Hypothalamus (tissue), 51 donors: ENCODE measurements at regions not wholly inside any gene's neighbourhood (a gene's known extent, or its start where the extent isn't known, plus 50 kb on each side); places are given as distances from the start of the nearest gene placed in this dataset.
"Not testable (repeated sequence)": the region's sequence is repeated elsewhere in the genome, so short reads cannot be mapped to it uniquely, and the experiment has no call there.

ENCODE experiments used
- DNase-seq, 51 donors: peaks; one replicate each; lab custom pipeline; 2025; lab: John Stamatoyannopoulos, UW

DNA sequence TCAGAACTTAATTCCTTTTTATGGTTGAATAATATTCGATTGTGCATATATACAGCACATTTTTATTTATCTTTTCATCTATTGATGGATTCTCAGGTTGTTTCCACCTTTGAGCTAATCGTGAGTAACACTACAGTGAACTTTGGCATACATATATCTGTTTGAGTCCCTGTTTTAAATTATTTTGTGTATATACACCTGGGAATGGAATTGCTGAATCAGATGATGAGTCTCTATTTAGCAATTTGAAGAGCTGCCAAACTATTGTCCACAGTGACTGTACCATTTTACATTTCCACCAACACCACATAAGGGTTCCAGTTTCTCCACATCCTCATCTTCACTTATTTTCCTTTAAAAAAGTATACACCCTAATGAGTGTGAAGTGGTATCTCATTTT is 166.2 kb upstream of the FGF13 start:
- DNase-seq: no peak

DNA sequence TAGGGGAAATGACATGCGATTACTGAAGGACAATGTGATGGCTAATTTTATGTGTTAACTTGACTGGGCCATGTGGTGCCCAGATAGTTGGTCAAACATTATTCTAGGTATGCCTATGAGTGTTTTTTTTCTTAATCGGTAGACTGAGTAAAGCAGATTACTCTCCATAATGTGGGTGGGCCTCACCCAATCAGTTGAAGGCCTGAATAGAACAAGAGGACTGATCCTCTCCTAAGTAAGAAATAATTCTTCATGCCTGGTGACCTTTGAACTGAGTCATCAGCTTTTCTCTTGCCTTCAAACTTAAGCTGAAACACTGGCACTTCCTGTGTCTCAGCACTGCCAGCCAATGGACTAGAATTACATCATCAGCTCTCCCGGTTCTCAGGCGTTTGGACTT is 164.0 kb upstream of the FGF13 start:
- DNase-seq: no peak

DNA sequence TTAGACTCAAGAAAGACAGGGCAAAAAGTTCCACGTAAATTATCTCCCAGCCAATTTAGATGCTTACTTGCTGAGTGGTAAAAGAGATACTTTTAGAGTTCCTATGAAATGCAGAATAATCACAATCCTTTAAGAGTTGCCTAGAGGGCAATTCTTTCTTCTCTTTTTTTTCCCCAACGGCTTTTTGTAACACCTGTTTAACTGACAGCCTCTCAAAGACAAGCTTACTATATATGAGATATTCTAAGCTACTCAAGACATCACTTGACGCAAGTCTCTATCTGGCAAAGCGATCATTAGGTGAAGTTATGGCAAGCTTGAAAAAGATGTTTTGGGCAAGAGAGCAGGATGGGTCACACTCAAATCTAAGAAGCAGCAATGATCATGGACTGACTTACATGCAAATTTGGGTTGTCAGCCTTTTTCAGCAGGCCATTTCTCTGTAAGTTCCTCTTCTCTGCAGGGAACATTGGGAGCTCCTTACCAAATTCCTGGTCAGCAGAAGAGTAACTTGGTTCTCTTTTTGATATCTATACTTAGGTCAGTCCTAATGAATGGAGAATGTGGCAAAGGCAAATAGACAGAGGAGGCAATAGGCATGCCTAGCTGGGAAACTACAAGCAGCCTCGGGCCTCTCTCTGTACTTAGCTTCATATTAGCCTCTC is 162.9 kb upstream of the FGF13 start:
- DNase-seq: no peak

DNA sequence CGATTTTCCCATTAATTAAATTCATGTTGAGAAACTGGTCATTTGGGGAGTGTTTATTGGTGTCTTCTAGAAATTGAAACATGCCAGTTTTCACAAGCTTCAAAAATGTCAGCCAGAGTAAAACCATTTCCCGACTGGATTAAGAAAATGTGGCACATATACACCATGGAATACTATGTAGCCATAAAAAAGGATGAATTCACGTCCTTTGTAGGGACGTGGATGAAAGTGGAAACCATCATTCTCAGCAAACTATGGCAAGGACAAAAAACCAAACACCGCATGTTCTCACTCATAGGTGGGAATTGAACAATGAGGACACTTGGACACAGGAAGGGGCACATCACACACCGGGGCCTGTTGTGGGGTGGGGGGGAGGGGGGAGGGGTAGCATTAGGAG is 162.1 kb upstream of the FGF13 start:
- not testable (repeated sequence) for DNase-seq

DNA sequence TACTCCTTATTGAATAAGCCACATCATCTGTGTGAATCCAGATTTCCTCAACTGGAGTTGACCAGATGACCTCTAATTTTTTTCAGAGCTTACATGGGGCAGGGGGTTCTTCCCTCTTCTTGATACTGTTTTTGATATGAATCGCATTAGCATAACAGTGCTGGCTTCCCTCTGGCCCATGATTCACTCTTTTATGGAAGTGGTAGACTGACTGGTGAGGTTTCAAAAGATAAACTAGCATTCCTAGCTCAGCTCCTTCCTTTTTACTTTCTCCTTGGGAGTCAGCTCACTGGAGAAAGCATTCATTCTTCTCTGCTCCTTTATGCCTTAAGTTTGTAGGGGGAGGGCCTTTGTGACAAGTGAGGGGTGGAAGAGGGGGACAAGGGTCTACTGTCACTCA is 161.0 kb upstream of the FGF13 start:
- DNase-seq: no peak

DNA sequence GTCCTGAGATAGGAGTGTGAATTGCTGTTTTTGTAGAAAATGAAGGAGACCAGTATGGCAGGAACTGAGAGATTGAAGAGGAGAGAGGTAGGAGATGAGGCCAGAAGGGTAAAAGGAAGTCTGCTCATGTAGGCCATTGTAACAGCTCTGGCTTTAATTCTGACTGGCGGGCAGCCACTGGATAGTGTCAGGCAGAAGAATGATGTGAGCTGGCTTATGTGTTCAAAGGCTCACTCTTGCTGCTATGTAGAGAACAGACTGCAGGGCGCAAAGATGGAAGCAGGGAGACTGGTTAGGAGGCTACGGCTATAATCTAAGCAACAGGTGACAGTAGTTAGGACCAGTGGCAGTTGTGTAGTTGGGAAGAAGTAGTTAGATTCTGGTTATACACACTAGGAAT is 160.2 kb upstream of the FGF13 start:
- no peak for DNase-seq

DNA sequence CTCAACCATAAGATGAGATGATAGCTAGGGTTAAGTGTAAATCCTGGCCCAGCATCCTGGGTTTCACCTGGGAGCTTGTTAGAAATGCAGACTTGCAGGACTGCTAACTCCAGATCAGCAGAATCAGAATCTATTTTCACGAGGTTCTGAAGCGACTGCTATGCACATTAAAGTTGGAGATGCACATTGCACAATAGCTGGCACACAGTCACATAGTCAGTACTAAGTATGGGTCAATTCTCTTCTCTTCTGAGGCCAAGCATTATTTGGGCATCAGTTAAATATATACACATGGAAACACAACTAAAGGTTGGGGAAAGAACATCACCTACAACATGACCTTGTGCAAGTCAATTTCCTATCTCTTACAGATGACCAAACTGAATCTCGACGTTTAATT is 155.1 kb upstream of the FGF13 start:
- no peak for DNase-seq

DNA sequence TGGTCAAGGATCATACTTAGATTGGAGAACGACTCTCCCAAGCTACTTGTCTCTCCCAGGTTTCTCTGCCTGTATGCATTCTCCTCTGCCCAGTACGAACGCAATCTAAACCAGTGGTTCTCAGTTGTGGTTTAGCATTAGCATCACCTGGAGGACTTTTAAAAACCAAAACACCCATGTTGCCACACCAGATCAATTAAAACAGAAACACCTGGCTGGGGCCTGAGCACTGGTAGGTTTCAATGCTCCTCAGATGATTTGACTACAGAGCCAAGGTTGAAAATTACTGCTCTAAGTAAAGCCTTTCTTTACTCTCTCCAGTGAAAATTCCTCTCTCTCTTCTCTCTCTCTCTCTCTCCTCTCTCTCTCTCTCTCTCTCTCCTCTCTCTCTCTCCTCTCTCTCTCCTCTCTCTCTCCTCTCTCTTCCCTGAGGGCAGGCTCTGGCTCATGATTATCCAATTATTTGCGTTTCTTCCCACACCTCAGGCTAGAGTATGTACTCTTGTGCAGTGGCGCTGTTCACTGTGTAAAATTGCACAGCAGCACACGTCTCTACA is 153.7 kb upstream of the FGF13 start:
- DNase-seq: no peak

DNA sequence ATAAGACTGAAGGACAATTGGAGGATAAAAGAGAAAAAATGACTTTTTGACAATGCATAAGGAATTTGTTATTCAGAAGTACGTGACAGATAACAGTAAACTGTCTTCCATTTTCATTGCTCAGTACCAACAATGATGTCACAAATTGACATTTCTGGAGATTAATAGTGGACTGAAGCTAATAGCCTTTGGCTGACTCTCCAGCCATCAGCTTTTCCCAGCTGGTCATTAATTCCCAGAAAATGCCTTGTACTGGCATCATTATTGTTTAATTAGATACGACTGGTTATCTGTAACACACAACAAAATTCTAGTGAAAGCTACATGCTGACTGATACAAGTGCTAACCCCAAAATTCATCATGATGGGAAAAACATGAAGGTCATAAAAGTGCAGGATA is 147.9 kb upstream of the FGF13 start:
- no peak for DNase-seq

DNA sequence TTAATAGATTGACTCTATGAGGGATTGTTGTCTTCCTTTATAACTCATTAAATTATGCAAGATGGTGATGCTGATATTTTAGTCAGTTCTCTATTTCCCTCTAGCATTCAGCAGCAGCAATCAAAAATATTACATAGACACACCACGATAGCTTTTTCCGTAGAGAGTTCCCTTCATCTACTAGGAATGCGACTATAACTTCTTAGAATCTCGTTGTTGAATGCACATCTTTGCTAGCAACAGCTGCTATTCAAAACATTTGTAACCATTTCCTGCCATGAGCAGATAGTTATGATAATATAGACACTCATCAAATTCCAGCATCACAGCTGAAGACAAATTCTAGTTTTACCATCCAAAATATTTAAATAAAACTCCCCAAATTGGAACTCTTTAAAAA is 147.4 kb upstream of the FGF13 start:
- no peak for DNase-seq

DNA sequence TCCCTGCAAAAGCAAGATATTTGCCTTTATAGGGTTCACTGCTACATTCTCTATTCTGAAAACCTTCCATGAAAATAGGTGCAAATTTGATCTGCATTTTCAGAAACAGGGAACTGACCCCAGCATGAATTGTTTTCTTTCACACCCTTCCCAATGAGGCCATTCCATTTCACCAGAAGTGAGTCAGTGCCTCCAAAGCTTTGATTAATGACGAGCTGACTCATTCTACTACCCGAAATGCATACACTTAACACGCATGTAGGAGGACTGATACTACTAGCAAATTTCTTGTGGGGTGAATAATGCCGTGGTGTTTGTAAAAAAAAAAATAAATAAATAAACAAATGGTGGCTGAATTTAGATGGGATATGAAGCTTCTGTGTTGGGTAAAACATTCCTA is 146.9 kb upstream of the FGF13 start:
- DNase-seq: no peak

DNA sequence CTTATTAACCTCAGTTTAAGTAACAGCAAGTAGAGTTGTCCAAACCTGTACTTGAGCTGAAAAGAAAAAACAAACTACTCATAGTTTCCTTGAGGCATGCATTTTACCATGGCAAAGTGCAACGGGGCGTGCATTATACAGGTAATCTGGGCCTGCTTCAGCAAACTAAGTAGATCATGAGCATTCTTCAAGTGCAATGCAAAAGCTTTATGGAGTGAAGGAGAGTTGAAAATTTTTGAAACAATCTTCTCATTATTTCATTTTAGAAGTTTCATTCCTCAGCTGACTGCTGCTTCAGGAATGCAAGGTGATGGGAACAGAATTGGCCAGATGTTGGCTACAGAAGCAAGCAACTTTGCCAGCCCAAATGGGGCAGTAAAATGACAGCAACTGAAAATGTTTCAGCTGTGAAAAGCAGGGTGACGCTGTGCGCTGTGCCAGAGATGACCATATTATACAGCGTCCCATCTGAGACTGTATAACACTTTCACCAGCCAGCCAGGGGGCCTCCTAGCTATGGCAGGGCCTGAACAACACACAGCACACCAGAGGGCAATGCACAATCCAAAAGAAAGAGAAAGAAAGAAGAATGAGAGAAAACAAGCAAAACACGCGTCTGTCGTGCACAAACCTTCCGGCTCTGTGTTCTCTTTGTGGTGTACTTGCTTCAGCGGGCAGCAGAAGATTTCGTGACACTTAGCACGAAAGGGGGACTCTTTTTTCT is 145.5 kb upstream of the FGF13 start:
- DNase-seq: no peak

DNA sequence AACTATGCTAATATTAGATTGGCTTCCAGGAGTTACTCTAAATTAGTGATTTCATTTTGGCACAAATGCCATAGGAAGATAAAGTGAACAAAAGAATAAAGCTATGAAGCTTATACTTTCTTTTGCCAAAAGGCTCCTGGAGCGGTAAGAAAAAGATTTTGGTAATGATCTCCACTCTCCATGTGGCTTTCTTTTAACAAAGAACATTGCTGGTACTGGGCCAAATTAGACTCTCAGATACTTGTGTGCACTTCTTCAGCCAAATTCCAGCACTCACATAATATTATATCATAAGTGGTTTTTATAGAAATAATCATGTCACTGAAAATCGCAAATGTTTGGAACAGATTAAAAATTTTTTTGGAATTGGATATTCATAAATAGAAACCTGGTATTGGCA is 142.4 kb upstream of the FGF13 start:
- no peak for DNase-seq

DNA sequence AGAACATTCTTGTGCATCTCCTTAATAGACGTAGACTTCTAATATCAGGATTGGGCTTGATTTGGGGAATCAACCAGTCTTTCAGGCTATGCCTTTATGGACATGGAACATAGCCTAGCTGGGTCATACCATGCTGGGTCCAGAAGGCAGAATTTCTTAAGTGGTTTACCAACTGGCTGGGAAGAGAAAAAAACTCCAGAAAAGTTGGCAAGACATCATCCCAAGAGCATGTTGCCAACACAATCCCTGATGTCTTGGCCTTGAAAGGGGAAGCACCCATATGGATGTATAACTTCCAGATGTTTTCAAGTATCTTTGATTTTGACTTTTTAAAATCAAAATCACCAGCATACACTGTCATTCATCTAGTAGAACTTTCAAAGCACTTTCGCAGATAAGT is 138.0 kb upstream of the FGF13 start:
- DNase-seq: no peak

DNA sequence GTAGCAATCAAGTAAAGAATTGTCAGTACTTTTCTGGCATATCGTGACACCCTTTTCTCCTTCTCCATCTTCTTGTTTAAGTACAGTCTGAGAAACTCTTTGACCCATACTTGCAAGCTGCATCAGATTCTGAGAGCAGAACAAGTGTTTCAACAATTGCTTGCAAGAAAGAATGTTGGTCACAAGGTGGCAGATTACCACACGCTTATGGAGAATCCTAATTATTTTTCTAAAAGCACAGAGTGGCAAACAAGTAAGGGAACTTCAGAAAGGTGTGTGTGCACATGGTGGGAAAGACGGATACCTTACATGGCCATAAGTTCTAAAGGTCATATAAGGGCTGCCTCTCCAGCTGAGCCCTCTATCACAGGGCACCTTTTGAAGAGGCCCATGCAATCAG is 136.4 kb upstream of the FGF13 start:
- DNase-seq: no peak

DNA sequence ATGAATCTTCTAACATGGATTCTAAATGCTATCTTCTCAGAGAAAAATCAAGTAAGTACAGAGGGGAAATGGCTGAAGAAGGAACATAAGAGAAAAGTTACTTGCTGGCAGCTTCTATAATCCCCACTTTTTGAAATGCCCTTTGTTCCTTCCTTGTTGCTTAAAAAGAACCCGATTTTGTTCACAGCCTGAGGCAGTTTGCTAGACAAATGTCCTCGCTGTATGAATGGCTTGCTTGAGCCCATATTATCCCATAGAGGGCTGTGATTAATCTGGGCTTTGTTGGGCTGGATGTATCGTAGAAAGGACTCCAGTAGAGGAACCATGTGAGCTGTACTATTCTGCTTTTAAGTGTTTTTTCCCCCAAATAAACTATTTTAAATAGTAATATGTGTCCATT is 134.3 kb upstream of the FGF13 start:
- no peak for DNase-seq

DNA sequence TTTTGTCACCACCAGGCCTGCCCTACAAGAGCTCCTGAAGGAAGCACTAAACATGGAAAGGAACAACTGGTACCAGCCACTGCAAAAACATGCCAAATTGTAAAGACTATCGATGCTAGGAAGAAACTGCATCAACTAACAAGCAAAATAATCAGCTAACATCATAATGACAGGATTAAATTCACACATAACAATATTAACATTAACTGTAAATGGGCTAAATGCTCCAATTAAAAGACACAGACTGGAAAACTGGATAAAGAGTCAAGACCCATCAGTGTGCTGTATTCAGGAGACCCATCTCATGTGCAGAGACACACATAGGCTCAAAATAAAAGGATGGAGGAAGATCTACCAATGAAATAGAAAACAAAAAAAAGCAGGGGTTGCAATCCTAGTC is 95.9 kb upstream of the FGF13 start:
- DNase-seq: not testable (repeated sequence)

DNA sequence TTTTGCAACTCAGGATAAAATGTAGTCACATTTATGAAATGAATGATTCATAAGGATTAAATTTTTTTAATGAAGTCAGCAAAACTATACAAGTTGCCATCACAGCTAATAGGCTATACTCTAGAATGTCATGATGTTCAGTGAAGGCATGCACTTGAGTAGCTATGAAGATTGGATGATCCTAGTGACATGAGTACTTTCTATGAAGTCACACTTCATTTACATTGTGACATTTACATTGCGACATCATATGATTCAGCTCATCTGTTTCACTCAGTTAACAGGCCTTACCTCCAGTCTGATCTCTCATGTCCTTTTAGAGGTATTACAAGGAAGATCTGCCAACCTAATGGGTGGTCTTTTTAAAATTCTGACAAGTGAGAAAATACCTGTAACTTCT is 82.7 kb upstream of the FGF13 start:
- no peak for DNase-seq

DNA sequence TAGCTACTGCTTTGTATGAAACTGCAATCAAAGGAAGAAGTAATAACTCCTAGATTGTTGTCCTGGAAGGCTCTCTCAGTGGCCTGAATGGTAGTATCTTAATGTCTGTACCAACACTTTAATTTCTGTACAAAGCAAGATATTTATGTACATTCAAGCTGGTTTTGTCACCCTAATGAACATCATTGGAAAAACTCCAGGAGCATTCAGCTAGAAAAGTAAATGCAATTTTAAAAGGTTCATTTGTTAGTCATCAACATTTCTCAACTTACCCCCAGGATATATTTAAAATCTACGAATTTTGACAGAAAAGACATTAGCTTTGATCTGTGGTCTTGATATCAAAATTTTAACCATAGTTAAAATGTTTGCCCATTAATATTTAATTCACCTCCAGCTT is 80.0 kb upstream of the FGF13 start:
- DNase-seq: no peak

DNA sequence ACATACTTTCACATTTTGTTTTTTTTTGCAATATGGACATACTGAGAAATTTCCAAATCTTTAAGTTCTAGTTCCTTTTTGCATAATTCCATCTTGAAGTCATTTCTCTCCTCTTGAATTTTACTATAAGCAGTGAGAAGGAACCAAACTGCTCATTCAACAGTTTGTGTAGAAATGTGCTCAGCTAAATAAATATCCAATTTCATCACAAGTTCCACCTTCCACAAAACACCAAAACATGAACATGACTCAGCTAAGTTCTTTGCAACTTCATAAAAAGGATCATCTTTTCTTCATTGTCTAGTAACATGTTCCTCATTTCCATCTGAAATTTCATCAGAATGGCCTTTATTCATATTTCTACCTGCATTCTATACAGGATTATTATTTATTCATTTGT is 77.3 kb upstream of the FGF13 start:
- DNase-seq: no peak

DNA sequence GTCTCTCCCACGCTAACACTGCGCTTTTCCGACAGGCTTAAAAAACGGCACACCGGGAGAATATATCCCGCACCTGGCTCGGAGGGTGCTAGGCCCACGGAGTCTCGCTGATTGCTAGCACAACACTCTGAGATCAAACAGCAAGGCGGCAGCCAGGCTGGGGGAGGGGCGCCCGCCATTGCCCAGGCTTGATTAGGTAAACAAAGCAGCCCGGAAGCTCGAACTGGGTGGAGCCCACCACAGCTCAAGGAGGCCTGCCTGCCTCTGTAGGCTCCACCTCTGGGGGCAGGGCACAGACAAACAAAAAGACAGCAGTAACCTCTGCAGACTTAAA is 67.0 kb upstream of the FGF13 start:
- DNase-seq: not testable (repeated sequence)

DNA sequence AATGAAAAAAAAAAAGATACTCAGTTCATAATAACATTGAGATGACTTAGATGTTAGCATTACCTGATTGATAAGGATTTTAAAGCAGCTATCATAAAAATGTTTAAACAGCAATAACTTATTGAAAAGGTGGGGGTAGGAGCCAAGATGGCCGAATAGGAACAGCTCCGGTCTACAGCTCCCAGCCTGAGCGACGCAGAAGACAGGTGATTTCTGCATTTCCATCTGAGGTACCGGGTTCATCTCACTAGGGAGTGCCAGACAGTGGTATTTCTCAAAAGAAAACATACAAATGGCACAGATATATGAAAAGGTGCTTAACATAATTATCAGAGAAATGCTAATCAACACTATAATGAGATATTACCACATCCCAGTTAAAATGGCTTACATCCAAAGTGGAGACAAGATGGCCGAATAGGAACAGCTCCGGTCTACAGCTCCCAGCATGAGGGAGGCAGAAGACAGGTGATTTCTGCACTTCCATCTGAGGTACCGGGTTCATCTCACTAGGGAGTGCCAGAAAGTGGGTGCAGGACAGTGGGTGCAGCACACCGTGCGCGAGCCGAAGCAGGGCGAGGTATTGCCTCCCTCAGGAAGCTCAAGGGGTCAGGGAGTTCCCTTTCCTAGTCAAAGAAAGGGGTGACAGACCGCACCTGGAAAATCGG is 66.5 kb upstream of the FGF13 start:
- not testable (repeated sequence) for DNase-seq
